GM19455 (cell line): ENCODE measurements at regions not wholly inside any gene's neighbourhood (a gene's known extent, or its start where the extent isn't known, plus 50 kb on each side); places are given as distances from the start of the nearest gene placed in this dataset.
"Not testable (repeated sequence)": the region's sequence is repeated elsewhere in the genome, so short reads cannot be mapped to it uniquely, and the experiment has no call there.

Experiments used
- ATAC-seq: cut with Tn5 transposase; IDR thresholded peaks from one replicate; pipeline ENCODE4 v1.9.1; 2021; ENCODE audit not compliant: unreplicated experiment

DNA sequence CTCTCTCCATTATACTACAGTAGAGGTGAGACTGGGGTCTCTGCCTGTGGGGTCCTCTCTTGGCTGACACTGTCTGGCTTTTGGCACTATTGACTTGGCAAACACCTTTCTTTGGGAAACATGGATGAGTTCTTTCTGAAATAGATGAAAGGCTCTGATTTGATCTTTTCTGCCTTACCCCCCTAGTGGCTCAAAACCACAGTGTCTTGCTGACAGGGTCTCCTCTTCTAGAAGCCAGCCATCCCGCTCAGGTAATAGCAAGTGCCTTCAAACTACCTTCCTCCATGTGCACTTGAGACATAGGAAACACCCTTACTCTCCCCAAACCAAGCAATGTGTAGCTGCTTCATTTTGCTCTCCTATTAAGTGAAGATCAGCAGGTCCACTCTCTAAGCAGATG lies 260.4 kb downstream of the BRINP2 start:
- ATAC-seq, result no peak

- no peak for ATAC-seq
Observed at GRCh38 chr1:177429234-177429633, 258.5 kb downstream of the BRINP2 start.

GRCh38 chr1:177427811-177428210 lies 257.1 kb downstream of the BRINP2 start:
- ATAC-seq, result no peak

GRCh38 chr1:177426497-177426896 lies 255.7 kb downstream of the BRINP2 start:
- no peak for ATAC-seq

- no peak for ATAC-seq
Observed at GRCh38 chr1:177425199-177425598, 254.4 kb downstream of the BRINP2 start.

- ATAC-seq, result no peak
Observed at GRCh38 chr1:177424744-177425143, 254.0 kb downstream of the BRINP2 start.

DNA sequence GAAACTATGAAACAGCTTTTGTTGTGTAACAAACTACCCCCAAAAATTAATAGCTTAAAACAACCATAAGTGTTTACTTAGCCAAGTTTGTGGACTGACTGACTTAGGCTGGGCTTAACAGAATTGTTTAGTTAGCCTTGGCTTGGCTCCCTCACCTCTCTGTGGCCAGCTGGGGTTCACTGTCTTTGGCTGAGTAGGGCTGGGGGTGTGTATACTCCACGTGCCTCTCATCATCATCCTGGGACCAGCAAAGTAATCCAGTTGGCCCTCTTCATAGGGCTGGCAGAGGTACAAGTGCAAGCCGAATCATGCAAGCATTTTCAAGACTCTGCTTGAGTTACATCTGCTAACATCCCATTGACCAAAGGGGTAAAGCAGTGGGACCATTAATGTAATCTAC lies 252.3 kb downstream of the BRINP2 start:
- no peak for ATAC-seq

DNA sequence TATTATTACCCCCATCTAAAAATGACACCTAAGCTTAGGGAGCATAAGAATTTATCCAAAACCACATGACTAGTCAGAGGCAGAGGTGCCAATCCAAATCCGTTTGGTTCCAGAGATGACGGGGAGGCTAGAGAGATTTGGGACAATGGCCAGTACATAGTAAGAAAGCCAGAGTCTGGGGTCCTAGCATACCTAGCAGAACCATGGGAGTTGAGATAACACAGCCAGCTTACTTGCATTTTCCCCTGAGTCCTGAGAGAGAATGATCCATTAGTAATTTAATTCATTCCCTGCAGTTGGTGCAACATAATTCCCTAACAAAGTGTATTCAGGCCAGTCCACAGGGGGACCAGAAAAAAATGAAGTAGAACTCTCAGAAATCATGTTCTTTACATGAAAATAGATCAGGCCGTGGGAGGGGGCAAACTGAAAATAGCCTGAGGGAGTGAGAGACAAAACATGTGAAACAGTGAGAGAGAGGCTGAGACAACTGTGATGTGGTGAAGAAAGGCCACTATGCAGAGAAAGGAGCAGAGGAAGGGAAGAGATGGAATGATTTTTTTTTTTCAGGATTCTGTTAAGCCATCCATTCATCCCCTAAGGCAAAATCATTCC lies 243.3 kb downstream of the BRINP2 start:
- no peak for ATAC-seq

GRCh38 chr1:177411381-177411780 lies 240.6 kb downstream of the BRINP2 start:
- no peak for ATAC-seq

- ATAC-seq, result no peak
Observed at GRCh38 chr1:177410179-177410766, 239.5 kb downstream of the BRINP2 start.

- ATAC-seq, result not testable (repeated sequence)
Observed at GRCh38 chr1:177406323-177406722, 235.6 kb downstream of the BRINP2 start.

- ATAC-seq, result no peak
Observed at GRCh38 chr1:177392336-177392735, 221.6 kb downstream of the BRINP2 start.

DNA sequence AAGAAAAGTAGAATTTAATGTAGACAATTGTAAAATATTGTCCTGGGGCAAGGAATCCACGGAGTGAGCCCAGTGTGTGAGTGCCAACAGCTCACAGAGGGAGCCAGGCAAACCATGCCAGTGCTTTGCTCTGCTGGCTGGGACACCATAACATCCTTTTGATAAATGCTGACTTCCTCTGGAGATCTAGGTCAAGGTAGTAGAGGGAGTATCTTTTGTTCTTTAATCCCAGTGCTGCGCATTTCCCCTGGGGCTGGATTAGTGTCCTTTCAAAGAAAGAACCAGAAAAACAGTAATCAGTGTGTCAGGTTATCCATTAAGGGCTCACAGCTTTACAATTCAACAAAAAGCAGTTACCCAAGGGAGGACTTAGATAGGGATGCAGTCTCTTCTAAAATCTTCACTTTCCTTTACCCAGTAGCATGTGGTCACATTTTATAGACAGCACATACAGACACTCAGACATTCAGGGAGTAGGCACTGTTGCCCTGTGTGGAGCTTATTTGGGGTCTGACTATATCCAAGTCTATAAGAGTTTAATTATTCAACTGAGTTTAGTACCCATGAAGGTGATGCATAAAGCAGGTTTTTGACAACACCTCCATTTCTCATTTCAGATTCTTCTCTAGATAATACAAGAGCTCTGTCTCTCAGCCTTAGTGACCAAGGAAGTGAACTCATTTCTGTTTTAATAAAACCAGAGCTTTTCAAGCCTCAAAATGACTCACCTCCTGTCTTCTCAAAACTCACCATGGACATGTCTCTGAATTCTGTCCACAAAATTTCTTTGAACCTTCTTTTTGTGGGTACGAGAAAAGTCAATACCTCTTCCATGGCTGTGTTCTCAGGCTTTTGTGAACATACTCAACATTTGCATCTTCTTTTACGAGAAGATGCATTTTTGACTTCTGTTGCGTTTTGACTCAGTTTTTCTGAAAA lies 215.3 kb downstream of the BRINP2 start:
- no peak for ATAC-seq

GRCh38 chr1:177384461-177384860 lies 213.7 kb downstream of the BRINP2 start:
- no peak for ATAC-seq

- ATAC-seq, result no peak
Observed at GRCh38 chr1:177383715-177384114, 213.0 kb downstream of the BRINP2 start.

DNA sequence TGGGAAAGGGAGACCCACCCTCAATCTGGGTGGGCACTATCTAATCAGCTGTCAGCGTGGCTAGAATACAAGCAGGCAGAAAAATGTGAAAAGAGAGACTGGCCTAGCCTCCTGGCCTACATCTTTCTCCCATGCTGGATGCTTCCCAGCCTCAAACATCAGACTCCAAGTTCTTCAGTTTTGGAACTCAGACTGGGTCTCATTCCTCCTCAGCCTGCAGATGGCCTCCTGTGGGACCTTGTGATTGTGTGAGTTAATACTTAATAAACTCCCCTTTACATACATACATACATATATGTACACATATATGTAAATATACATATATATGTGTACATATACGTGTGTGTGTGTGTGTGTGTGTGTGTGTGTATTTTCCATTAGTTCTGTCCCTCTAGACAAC lies 207.1 kb downstream of the BRINP2 start:
- ATAC-seq, result no peak

GRCh38 chr1:177368255-177368654 lies 197.5 kb downstream of the BRINP2 start:
- no peak for ATAC-seq

DNA sequence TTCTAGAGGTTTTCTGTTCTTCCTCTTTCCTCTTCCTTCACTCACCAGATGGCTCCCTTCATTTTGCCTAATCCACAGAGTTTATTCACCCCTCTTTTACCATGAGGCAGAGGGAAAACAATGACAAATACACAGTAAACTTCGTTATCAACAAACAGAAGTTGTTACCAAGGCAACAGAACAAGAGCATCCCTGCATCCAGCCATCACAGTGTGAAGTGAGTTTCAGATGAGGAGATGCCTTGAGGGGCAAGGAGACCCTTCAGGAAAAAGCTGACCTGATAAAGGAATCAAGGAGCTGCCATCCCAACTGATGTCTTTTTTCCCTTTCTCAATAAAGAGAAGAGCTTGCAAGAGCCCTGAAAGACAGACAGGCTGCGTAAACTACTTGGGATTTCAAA lies 195.3 kb downstream of the BRINP2 start:
- no peak for ATAC-seq

- ATAC-seq, result no peak
Observed at GRCh38 chr1:177360791-177361190, 190.0 kb downstream of the BRINP2 start.

DNA sequence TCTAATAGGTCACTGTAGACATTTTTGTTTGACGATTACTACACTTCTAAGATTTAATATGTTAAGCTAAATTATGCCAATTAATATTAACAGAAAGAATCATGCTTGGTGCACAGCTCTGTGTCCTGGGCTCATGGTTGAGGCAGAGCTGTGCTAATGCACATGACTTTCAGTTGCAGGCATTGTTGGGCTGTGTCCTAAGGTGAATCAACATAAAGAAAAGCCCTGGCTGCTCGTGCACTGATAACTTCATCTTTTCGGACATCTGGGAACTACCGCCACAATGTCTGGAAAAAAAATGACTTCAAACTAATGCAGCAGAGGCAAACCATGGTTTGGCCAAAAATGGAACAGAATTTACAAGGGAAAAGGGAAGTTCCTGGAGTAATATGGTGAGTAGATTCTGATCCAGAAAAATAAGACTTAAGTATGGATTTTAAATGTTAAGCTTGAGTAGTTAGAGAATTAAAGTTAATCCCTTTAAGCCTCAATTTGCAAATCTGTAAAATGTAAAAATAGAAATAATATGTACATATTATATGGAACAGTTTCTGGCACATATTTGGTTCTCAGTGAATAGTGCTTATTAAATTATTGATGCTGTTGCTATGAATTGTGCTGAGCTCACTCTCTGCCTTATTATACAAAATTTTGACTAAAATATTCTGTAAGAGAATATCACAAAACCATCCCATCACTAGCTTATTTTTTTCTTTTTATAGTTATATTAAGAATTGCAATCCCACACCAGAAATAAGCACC lies 186.1 kb downstream of the BRINP2 start:
- no peak for ATAC-seq

DNA sequence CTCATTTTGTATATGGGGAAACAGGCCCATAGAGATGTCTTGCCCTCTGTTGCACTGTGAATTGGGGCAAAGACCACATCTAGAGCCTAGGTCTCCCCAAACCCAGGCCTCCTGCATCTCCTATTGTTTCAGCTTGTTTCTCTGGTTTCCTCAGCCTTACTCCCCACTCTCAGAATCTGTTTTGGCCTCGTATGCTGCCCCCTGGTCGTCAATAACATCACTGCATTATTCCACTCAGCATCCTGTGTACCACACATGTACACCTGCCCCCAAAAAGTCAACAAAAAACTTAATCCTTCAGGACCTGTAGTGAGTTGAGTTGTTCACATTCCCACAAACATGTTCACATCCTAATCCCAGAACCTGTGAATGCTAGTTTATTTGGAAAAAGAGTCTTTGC lies 184.8 kb downstream of the BRINP2 start:
- ATAC-seq, result no peak
